AG04450 (cell line): ENCODE measurements at regions not wholly inside any gene's neighbourhood (a gene's known extent, or its start where the extent isn't known, plus 50 kb on each side); places are given as distances from the start of the nearest gene placed in this dataset.

Experiments used
- CTCF ChIA-PET: fragments of 300-600, 350-600 bp; formaldehyde crosslinking; extraction: SDS; loops from one replicate; lab custom pipeline; 2022; ENCODE audit warnings: antibody characterized with exemption, inconsistent platforms; lab: Charles Lee
- POLR2A ChIA-PET: fragments of 350-600 bp; formaldehyde crosslinking; extraction: SDS; loops from one replicate; lab custom pipeline; 2021; ENCODE audit warnings: antibody characterized with exemption, inconsistent platforms; lab: Yijun Ruan, JAX
- DNase-seq: peaks from one replicate; pipeline ENCODE4 v3.0.0-alpha.2; 2011; ENCODE audit warnings: low read depth, low spot score
- H3K27ac ChIP-seq: one replicate; pipeline ENCODE4 v1.5.1; 2012; ENCODE audit warnings: low read depth, low read length, control low read depth
- H3K27me3 ChIP-seq: one replicate; pipeline ENCODE4 v1.6.0; 2012; ENCODE audit warnings: low read length; ENCODE audit not compliant: control insufficient read depth, insufficient read depth
- H3K4me3 ChIP-seq: 2 replicates; pipeline ENCODE4 v1.5.1; 2011; ENCODE audit warnings: mild to moderate bottlenecking, low read depth, low read length, control low read depth
- H3K9me3 ChIP-seq: 2 replicates; pipeline ENCODE4 v1.5.1; 2012; ENCODE audit warnings: low read length; ENCODE audit not compliant: control insufficient read depth, insufficient read depth
- CTCF ChIP-seq: IDR thresholded peaks from 2 replicates; pipeline ENCODE4 v1.5.1; 2011; ENCODE audit warnings: low read depth, low read length, control low read depth, inconsistent platforms

- DNase-seq: no peak
- no peak for TF ChIP-seq CTCF
- no peak overlapping the region for H3K27ac ChIP-seq
- ChIA-PET CTCF (interaction anchor here (1.0 to 1.3 kb wide), 2 partner anchors 171 to 228 kb away, joined by 4 to 5 read pairs; no protein-coding TSS in a partner anchor), POLR2A (no interaction called here)
- H3K4me3 ChIP-seq: no peak overlapping the region
- H3K9me3 ChIP-seq: no peaks in the 10 kb centered on the region
- H3K27me3 ChIP-seq: peaks cover 3% of the 10 kb centered on the region
Measured at GRCh38 chr18:10142056-10142455, 228.2 kb downstream of the VAPA start.

- DNase-seq: no peak
- CTCF ChIA-PET: interaction anchor here (1.0 to 1.3 kb wide), 2 partner anchors 171 to 227 kb away, joined by 4 to 5 read pairs; no protein-coding TSS in a partner anchor
- TF ChIP-seq CTCF: no peak
Measured at GRCh38 chr18:10142496-10143160, 228.8 kb downstream of the VAPA start.

GRCh38 chr18:10143596-10143995 is 229.8 kb downstream of the VAPA start:
- Histone ChIP-seq H3K9me3 (no peaks in the 10 kb centered on the region), H3K4me3 (no peak overlapping the region), H3K27ac (no peak overlapping the region), H3K27me3 (peaks cover 6% of the 10 kb centered on the region)
- TF ChIP-seq CTCF: no peak
- CTCF ChIA-PET: no interaction called here
- POLR2A ChIA-PET: no interaction called here
- DNase-seq: no peak

More at GRCh38 chr18:10142496-10143160, 228.8 kb downstream of the VAPA start:
- POLR2A ChIA-PET: no interaction called here
- H3K4me3 ChIP-seq: no peak overlapping the region
- H3K27ac ChIP-seq: no peak overlapping the region
- no peaks in the 10 kb centered on the region for H3K9me3 ChIP-seq
- H3K27me3 ChIP-seq: peaks cover 3% of the 10 kb centered on the region

GRCh38 chr18:10145546-10145945 is 231.7 kb downstream of the VAPA start:
- no peak for DNase-seq
- ChIA-PET POLR2A (no interaction called here), CTCF (no interaction called here)
- H3K27me3 ChIP-seq: peaks cover 9% of the 10 kb centered on the region
- H3K9me3 ChIP-seq: no peaks in the 10 kb centered on the region
- no peak overlapping the region for H3K4me3 ChIP-seq
- no peak for TF ChIP-seq CTCF
- no peak overlapping the region for H3K27ac ChIP-seq

GRCh38 chr18:10147226-10147625 is 233.4 kb downstream of the VAPA start:
- H3K9me3 ChIP-seq: no peaks in the 10 kb centered on the region
- no peak overlapping the region for H3K27ac ChIP-seq
- ChIA-PET CTCF (no interaction called here), POLR2A (no interaction called here)
- no peak overlapping the region for H3K4me3 ChIP-seq
- no peak for DNase-seq
- H3K27me3 ChIP-seq: peaks cover 13% of the 10 kb centered on the region
- no peak for TF ChIP-seq CTCF
